ENCODE measurements at regions not wholly inside any gene's neighbourhood (a gene's known extent, or its start where the extent isn't known, plus 50 kb on each side); places are given as distances from the start of the nearest gene placed in this dataset.

- Mint-ChIP-seq H3K27me3 (ENCODE audit: low read depth) (peaks cover 3% of the 10 kb centered on the region), H3K4me3 (no peak overlapping the region), H3K36me3 (ENCODE audit: low read depth) (no peaks in the 10 kb centered on the region), H3K4me1 (no peaks in the 10 kb centered on the region), H3K27ac (no peak overlapping the region), H3K9me3 (no peaks in the 10 kb centered on the region)
- TF ChIP-seq, protein P1, sequence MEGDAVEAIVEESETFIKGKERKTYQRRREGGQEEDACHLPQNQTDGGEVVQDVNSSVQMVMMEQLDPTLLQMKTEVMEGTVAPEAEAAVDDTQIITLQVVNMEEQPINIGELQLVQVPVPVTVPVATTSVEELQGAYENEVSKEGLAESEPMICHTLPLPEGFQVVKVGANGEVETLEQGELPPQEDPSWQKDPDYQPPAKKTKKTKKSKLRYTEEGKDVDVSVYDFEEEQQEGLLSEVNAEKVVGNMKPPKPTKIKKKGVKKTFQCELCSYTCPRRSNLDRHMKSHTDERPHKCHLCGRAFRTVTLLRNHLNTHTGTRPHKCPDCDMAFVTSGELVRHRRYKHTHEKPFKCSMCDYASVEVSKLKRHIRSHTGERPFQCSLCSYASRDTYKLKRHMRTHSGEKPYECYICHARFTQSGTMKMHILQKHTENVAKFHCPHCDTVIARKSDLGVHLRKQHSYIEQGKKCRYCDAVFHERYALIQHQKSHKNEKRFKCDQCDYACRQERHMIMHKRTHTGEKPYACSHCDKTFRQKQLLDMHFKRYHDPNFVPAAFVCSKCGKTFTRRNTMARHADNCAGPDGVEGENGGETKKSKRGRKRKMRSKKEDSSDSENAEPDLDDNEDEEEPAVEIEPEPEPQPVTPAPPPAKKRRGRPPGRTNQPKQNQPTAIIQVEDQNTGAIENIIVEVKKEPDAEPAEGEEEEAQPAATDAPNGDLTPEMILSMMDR (IDR thresholded peaks at IDR 0.05; ENCODE audit: unreplicated experiment in 3 of 3) = no peak
These were observed 79.2 kb upstream of the SCEL start for GRCh38 chr13:77456271-77456670.

- Mint-ChIP-seq H3K4me3 (no peak overlapping the region), H3K36me3 (ENCODE audit: low read depth) (no peaks in the 10 kb centered on the region), H3K9me3 (no peaks in the 10 kb centered on the region), H3K4me1 (no peaks in the 10 kb centered on the region), H3K27me3 (ENCODE audit: low read depth) (no peaks in the 10 kb centered on the region), H3K27ac (no peak overlapping the region)
- TF ChIP-seq, protein P1 (IDR thresholded peaks at IDR 0.05; ENCODE audit: unreplicated experiment in 3 of 3) = no peak
These were observed 86.2 kb upstream of the SCEL start for GRCh38 chr13:77449265-77449664.

DNA sequence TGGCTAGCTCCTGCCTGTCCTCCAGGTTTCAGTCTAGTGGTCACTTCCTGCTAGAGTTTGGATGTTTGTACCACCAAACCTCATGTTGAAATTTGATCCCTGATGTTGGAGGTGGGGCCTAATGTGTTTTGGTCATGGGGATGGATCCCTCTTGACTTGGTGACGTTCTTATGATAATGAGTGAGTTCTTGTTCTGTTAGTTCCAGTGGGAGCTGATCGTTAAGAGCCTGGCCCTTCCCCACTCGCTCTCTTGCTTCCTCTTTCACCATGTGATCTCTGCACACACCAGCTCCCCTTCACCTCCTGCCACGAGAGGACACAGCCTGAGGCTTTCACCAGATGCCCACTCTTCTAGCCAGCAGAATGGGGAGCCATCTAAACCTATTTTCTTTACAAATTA, 86.8 kb upstream of the SCEL start:
- Mint-ChIP-seq H3K36me3 (ENCODE audit: low read depth) (no peaks in the 10 kb centered on the region), H3K27ac (no peak overlapping the region), H3K4me3 (no peak overlapping the region), H3K9me3 (no peaks in the 10 kb centered on the region), H3K27me3 (ENCODE audit: low read depth) (no peaks in the 10 kb centered on the region), H3K4me1 (no peaks in the 10 kb centered on the region)
- TF ChIP-seq, protein P1 (IDR thresholded peaks at IDR 0.05; ENCODE audit: unreplicated experiment in 3 of 3) = no peak

- H3K4me3 Mint-ChIP-seq = no peak overlapping the region
- TF ChIP-seq, protein P1 (IDR thresholded peaks at IDR 0.05; ENCODE audit: unreplicated experiment in 3 of 3) = no peak
- H3K27me3 Mint-ChIP-seq (ENCODE audit: low read depth) = no peaks in the 10 kb centered on the region
- H3K9me3 Mint-ChIP-seq = peaks cover 15% of the 10 kb centered on the region
- no peaks in the 10 kb centered on the region for H3K36me3 Mint-ChIP-seq (ENCODE audit: low read depth)
- no peaks in the 10 kb centered on the region for H3K4me1 Mint-ChIP-seq
- H3K27ac Mint-ChIP-seq = no peak overlapping the region
These were observed 92.0 kb upstream of the SCEL start for GRCh38 chr13:77443511-77443910.

- H3K27ac Mint-ChIP-seq = no peak overlapping the region
- TF ChIP-seq, protein P1 (IDR thresholded peaks at IDR 0.05; ENCODE audit: unreplicated experiment in 3 of 3) = no peak
- H3K9me3 Mint-ChIP-seq = peaks cover 17% of the 10 kb centered on the region
- H3K36me3 Mint-ChIP-seq (ENCODE audit: low read depth) = no peaks in the 10 kb centered on the region
- H3K27me3 Mint-ChIP-seq (ENCODE audit: low read depth) = no peaks in the 10 kb centered on the region
- no peaks in the 10 kb centered on the region for H3K4me1 Mint-ChIP-seq
- H3K4me3 Mint-ChIP-seq = no peak overlapping the region
These were observed 98.2 kb upstream of the SCEL start for GRCh38 chr13:77437267-77437666.

GRCh38 chr13:77434289-77434688, 101.2 kb upstream of the SCEL start:
- TF ChIP-seq, protein P1 (IDR thresholded peaks at IDR 0.05; ENCODE audit: unreplicated experiment in 3 of 3) = no peak
- Mint-ChIP-seq H3K36me3 (ENCODE audit: low read depth) (no peaks in the 10 kb centered on the region), H3K27ac (no peak overlapping the region), H3K9me3 (peaks cover 12% of the 10 kb centered on the region), H3K4me1 (no peaks in the 10 kb centered on the region), H3K4me3 (no peak overlapping the region), H3K27me3 (ENCODE audit: low read depth) (no peaks in the 10 kb centered on the region)
